GM18519 (cell line): ENCODE measurements at regions not wholly inside any gene's neighbourhood (a gene's known extent, or its start where the extent isn't known, plus 50 kb on each side); places are given as distances from the start of the nearest gene placed in this dataset.
A peak's percentile ranks its signal among the peaks of the same experiment; 100 is the strongest.
"Not testable (repeated sequence)": the region's sequence is repeated elsewhere in the genome, so short reads cannot be mapped to it uniquely, and the experiment has no call there.

ENCODE experiments used
- ATAC-seq: cut with Tn5 transposase; IDR thresholded peaks from one replicate; pipeline ENCODE4 v1.9.1; 2021; ENCODE audit warnings: mild to moderate bottlenecking, moderate library complexity; ENCODE audit not compliant: unreplicated experiment, low FRiP score

GRCh38 chr3:48101301-48101650 lies 85.1 kb upstream of the MAP4 start:
- not testable (repeated sequence) for ATAC-seq

DNA sequence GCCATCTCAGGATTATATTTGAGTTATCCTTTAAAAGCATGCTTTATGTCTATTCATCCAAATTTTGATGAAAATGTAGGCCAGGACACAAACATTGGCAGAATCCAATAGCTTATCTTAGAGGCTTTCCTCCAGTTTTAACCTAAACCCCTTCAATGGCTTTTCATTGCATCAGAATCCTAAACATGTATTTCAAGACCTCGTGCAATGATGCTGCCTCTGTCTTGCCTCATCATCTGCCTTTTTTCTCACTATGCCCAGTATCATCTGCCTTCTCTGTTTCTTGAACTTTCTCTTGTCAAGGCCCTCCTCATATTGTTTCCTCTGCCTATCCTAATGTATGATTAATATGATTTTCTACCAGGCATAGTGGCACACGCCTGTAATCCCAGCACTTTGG lies 76.1 kb upstream of the MAP4 start:
- no peak for ATAC-seq

GRCh38 chr3:48090166-48090939 lies 74.1 kb upstream of the MAP4 start:
- no peak for ATAC-seq

- peak; percentile 91 for ATAC-seq
These were observed 72.7 kb upstream of the MAP4 start for GRCh38 chr3:48088749-48089466.

- no peak for ATAC-seq
These were observed 72.0 kb upstream of the MAP4 start for GRCh38 chr3:48088056-48088748.

DNA sequence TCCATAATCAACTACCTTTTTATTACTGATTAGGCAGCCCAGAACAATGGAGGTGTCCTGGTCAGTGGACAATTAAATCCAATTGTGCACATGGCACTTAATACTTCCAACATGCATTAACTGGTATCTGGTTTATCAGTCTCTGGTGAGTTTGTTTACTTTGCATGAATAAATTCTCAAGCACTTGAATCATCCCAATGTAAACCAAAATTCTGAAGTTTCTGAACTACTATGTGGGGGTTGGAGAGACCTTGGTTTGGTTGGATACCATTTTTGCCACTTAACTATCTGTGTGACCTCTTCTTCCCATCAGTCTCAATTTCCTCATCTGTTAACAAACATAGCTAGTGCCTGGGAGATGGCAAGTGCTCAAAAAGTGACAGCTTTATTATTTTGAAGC lies 70.5 kb upstream of the MAP4 start:
- ATAC-seq, result no peak

- ATAC-seq, result no peak
These were observed 68.7 kb upstream of the MAP4 start for GRCh38 chr3:48084929-48085328.

DNA sequence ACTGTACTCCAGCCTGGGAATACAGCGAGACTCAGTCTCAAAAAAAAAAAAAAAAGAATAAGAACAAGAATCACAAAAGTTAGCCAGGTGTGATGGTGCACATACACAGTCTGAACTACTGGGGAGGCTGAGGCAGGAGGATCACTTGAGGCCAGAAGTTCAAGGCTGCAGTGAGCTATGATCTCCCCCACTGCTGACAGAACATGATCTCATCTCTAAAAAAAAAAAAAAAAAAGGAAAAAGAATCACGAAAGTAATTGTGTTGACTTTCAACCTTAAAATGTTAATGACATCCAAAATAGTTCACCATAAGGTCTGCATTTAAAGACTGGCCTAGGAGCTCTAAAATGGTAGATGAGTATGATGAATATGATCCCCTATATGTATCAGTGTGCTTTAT lies 68.0 kb upstream of the MAP4 start:
- ATAC-seq, result no peak

DNA sequence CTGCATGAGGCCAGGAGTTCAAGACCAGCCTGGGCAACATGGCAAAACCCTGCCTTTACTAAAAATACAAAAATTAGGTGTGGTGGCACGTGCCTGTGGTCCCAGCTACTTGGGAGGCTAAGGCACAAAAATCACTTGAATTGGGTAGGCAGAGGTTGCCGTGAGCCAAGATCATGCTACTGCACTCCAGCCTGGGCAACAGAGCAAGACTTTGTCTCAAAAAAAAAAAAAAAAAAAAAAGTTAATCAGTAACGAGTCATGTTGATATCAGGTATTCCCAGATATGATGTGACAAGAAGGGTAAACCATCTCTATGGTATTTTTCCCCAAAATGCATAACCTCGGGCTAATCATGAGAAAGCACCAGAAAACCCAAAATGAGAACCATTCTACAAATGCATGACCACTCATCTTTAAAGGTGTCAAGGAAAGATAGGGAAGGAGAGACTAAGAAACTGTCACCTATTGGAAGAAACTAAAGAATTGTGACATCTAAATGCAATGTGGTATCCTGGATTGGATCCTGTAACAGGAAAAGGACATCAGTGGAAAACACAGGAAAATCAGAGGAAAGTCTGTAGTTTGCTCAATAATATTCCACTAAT lies 66.5 kb upstream of the MAP4 start:
- no peak for ATAC-seq

DNA sequence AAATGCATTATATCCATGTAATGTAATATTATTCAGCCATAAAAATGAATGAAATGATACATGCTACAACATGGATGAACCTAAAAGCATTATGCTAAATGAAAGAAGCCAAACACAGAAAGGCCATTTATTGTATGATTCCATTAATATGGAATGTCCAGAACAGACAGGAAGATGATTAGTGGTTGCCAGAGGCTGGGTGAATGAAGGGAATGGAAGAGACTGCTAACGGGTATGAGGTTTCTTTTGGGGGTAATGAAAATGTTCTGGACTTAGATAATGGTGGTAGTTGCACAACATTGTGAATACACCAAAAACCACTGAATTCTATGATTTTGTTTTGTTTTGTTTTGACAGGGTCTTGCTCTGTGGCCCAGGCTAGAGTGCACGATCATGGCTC lies 61.6 kb upstream of the MAP4 start:
- no peak for ATAC-seq

GRCh38 chr3:48070030-48070429 lies 53.8 kb upstream of the MAP4 start:
- no peak for ATAC-seq

DNA sequence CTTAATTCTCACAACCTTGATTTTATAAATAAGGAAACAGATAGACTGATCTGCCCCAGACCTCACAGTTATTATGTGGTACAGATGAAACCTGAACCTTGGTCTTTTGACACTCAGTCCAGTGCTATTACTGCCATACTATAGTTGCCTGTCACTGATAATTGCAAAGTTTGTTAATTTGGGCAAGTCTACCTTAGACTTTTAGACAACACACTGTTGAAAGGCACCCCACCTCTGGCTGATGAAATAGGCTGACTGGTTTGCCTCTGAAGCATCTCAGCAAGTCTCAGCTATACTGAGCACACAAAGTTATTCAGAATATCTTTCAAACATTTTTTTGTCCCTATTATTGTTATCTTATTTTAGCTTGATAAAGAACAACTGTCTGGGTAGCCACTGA lies 53.1 kb upstream of the MAP4 start:
- ATAC-seq, result no peak

DNA sequence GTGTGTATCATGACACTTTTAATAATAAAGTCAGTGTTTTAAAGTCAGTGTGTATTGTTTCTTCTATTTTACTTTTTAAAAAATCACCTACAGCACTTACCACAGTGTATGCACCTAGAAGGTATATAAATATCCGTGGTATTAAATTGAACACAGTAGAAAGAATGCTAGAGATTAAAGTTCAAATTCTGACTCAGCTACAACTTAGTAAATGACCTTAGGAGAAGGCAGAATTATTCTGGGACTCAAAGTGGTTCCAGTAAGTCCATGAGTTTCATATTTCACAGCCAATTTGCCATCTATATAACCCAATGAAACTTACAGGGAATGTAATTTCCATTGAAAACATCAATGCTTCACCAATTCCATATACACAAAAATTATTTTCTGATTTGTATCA lies 52.7 kb upstream of the MAP4 start:
- ATAC-seq, result no peak

DNA sequence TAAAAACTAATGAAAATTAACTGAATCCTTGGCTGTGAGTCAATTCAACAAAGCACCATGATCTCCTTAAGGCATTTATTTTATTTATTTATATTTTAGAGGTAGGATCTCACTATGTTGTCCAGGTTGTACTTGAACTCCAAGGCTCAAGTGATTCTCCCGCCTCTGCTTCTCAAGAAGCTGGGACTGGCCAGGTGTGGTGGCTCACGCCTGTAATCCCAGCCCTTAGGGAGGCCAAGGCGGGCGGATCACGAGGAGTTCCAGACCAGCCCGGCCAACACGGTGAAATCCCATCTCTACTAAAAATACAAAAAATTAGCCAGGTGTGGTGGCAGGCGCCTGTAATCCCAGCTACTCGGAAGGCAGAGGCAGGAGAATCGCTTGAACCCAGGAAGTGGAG lies 52.1 kb upstream of the MAP4 start:
- not testable (repeated sequence) for ATAC-seq

- no peak for ATAC-seq
These were observed 51.1 kb upstream of the MAP4 start for GRCh38 chr3:48067271-48067670.
